ENCODE measurements at regions not wholly inside any gene's neighbourhood (a gene's known extent, or its start where the extent isn't known, plus 50 kb on each side); places are given as distances from the start of the nearest gene placed in this dataset.

GRCh38 chr12:85352016-85352415 is 72.0 kb downstream of the ALX1 start:
- no peak overlapping the region for H3K4me3 ChIP-seq (replicated peaks in 1 of 2; ENCODE audit: low read depth in 2 of 2, low read length in 2 of 2)
- no peak for DNase-seq (ENCODE audit: low read depth in 2 of 2)
- TF ChIP-seq CTCF (IDR thresholded peaks at IDR 0.05; ENCODE audit: low read depth, low read length) = no peak

- DNase-seq (ENCODE audit: low read depth in 2 of 2) = peak in 1 of 2 donors; percentile 26
- TF ChIP-seq CTCF (IDR thresholded peaks at IDR 0.05; ENCODE audit: low read depth, low read length) = no peak
- H3K4me3 ChIP-seq (replicated peaks in 1 of 2; ENCODE audit: low read depth in 2 of 2, low read length in 2 of 2) = no peak overlapping the region
Observed at GRCh38 chr12:85356596-85357385, 76.8 kb downstream of the ALX1 start.

GRCh38 chr12:85357609-85358008 is 77.6 kb downstream of the ALX1 start:
- H3K4me3 ChIP-seq (replicated peaks in 1 of 2; ENCODE audit: low read depth in 2 of 2, low read length in 2 of 2) = no peak overlapping the region
- no peak for DNase-seq (ENCODE audit: low read depth in 2 of 2)
- no peak for TF ChIP-seq CTCF (IDR thresholded peaks at IDR 0.05; ENCODE audit: low read depth, low read length)

GRCh38 chr12:85358715-85359114 is 78.7 kb downstream of the ALX1 start:
- DNase-seq (ENCODE audit: low read depth in 2 of 2) = no peak
- H3K4me3 ChIP-seq (replicated peaks in 1 of 2; ENCODE audit: low read depth in 2 of 2, low read length in 2 of 2) = no peak overlapping the region
- TF ChIP-seq CTCF (IDR thresholded peaks at IDR 0.05; ENCODE audit: low read depth, low read length) = no peak

- H3K4me3 ChIP-seq (replicated peaks in 1 of 2; ENCODE audit: low read depth in 2 of 2, low read length in 2 of 2) = no peak overlapping the region
- DNase-seq (ENCODE audit: low read depth in 2 of 2) = peak; percentile 17 to 30
- TF ChIP-seq CTCF (IDR thresholded peaks at IDR 0.05; ENCODE audit: low read depth, low read length) = no peak
Observed at GRCh38 chr12:85363382-85364190, 83.6 kb downstream of the ALX1 start.

- TF ChIP-seq CTCF (IDR thresholded peaks at IDR 0.05; ENCODE audit: low read depth, low read length) = no peak
- DNase-seq (ENCODE audit: low read depth in 2 of 2) = no peak
Observed at GRCh38 chr12:85367936-85368335, 87.9 kb downstream of the ALX1 start.

More at GRCh38 chr12:85367936-85368335, 87.9 kb downstream of the ALX1 start:
- H3K4me3 ChIP-seq (replicated peaks in 1 of 2; ENCODE audit: low read depth in 2 of 2, low read length in 2 of 2) = no peak overlapping the region
